IMR-90 (cell line): ENCODE measurements at regions not wholly inside any gene's neighbourhood (a gene's known extent, or its start where the extent isn't known, plus 50 kb on each side); places are given as distances from the start of the nearest gene placed in this dataset.

Experiments
- BHLHE40 ChIP-seq: fragments of 150-350 bp; IDR thresholded peaks from 2 replicates; pipeline ENCODE4 v1.6.1; 2016; ENCODE audit warnings: mild to moderate bottlenecking, low read depth, low read length
- CEBPB ChIP-seq: IDR thresholded peaks from 2 replicates; pipeline ENCODE4 v1.6.1; 2012; ENCODE audit warnings: low read depth, low read length, improper control_type of control experiment
- CTCF ChIP-seq: conservative IDR thresholded peaks from 2 replicates; pipeline ENCODE4 v1.5.1; 2012; ENCODE audit warnings: mild to moderate bottlenecking, low read depth, low read length, improper control_type of control experiment
- ELK1 ChIP-seq: fragments of 150-350 bp; IDR thresholded peaks from 2 replicates; pipeline ENCODE4 v1.6.1; 2016; ENCODE audit warnings: low read depth, mild to moderate bottlenecking, low read length, moderate library complexity, borderline replicate concordance
- FOS ChIP-seq: fragments of 150-350 bp; IDR thresholded peaks from 2 replicates; pipeline ENCODE4 v1.6.1; 2016; ENCODE audit warnings: low read depth, low read length
- MAFK ChIP-seq: IDR thresholded peaks from 2 replicates; pipeline ENCODE4 v1.6.1; 2012; ENCODE audit warnings: low read depth, low read length, improper control_type of control experiment
- MAZ ChIP-seq: IDR thresholded peaks from 2 replicates; pipeline ENCODE4 v1.6.1; 2012; ENCODE audit warnings: low read depth, mild to moderate bottlenecking, low read length, improper control_type of control experiment, moderate library complexity, borderline replicate concordance
- MXI1 ChIP-seq: IDR thresholded peaks from 2 replicates; pipeline ENCODE4 v1.6.1; 2012; ENCODE audit warnings: low read depth, mild to moderate bottlenecking, low read length, moderate library complexity, borderline replicate concordance
- POLR2A ChIP-seq: IDR thresholded peaks from 2 replicates; pipeline ENCODE4 v1.6.1; 2012; ENCODE audit warnings: mild to moderate bottlenecking, low read depth, low read length
- RAD21 ChIP-seq: IDR thresholded peaks from 2 replicates; pipeline ENCODE4 v1.6.1; 2012; ENCODE audit warnings: low read length, improper control_type of control experiment
- RCOR1 ChIP-seq: IDR thresholded peaks from 2 replicates; pipeline ENCODE4 v1.6.1; 2012; ENCODE audit warnings: mild to moderate bottlenecking, low read length, improper control_type of control experiment; ENCODE audit not compliant: insufficient replicate concordance
- RFX5 ChIP-seq: IDR thresholded peaks from 2 replicates; pipeline ENCODE4 v1.8.0; 2012; ENCODE audit warnings: low read depth, mild to moderate bottlenecking, low read length, moderate library complexity
- SMC3 ChIP-seq: fragments of 150-350 bp; IDR thresholded peaks from 2 replicates; pipeline ENCODE4 v1.6.1; 2016; ENCODE audit warnings: low read depth, mild to moderate bottlenecking, antibody characterized with exemption, low read length, moderate library complexity
- TF ChIP-seq, protein P1 (sequence below): fragments of 150-350 bp; IDR thresholded peaks from 2 replicates; pipeline ENCODE4 v1.6.1; 2017; ENCODE audit warnings: mild to moderate bottlenecking, antibody characterized with exemption, low read length, low read depth

DNA sequence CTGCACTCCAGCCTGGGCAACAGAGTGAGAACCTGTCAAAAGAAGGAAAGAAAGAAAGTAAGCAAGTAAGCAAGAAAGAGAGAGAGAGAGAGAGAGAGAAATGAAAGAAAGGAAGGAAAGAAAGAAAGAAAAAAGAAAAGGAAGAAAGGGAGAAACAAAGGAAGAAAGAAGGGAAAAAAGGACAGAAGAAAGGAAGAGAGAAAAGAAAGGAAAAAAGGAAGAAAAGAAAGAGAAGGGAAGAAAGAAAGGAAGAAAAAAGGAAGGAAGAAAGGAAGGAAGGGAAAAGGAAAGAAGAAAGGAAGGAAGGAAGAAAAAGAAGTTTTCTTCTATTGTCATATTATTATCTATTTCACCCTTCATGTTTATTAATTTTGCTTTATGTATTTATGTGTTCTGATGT is 251.1 kb upstream of the CD180 start:
- no peak for TF ChIP-seq CTCF
- no peak for TF ChIP-seq BHLHE40
- no peak for TF ChIP-seq CEBPB
- TF ChIP-seq ELK1, result no peak
- no peak for TF ChIP-seq POLR2A
- TF ChIP-seq, protein P1, sequence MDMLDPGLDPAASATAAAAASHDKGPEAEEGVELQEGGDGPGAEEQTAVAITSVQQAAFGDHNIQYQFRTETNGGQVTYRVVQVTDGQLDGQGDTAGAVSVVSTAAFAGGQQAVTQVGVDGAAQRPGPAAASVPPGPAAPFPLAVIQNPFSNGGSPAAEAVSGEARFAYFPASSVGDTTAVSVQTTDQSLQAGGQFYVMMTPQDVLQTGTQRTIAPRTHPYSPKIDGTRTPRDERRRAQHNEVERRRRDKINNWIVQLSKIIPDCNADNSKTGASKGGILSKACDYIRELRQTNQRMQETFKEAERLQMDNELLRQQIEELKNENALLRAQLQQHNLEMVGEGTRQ, result no peak
- TF ChIP-seq MXI1, result no peak
- TF ChIP-seq RAD21, result no peak
- no peak for TF ChIP-seq MAZ
- TF ChIP-seq RCOR1, result no peak
- TF ChIP-seq MAFK, result no peak
- no peak for TF ChIP-seq SMC3
- no peak for TF ChIP-seq FOS
- no peak for TF ChIP-seq RFX5
